DMS 273 (cell line): ENCODE measurements at regions not wholly inside any gene's neighbourhood (a gene's known extent, or its start where the extent isn't known, plus 50 kb on each side); places are given as distances from the start of the nearest gene placed in this dataset.
"Not testable (repeated sequence)": the region's sequence is repeated elsewhere in the genome, so short reads cannot be mapped to it uniquely, and the experiment has no call there.

Source experiments
- DNase-seq: peaks from one replicate; lab custom pipeline; 2025; ENCODE audit not compliant: unreplicated experiment; lab: John Stamatoyannopoulos, UW

- no peak for DNase-seq
Measured at GRCh38 chr2:190742431-190742830, 93.5 kb downstream of the NAB1 start.

GRCh38 chr2:190744041-190744440 lies 95.2 kb downstream of the NAB1 start:
- no peak for DNase-seq

- no peak for DNase-seq
Measured at GRCh38 chr2:190746971-190747761, 98.3 kb downstream of the NAB1 start.

- DNase-seq = no peak
Measured at GRCh38 chr2:190748966-190749365, 100.1 kb downstream of the NAB1 start.

GRCh38 chr2:190755772-190756415 lies 107.0 kb downstream of the NAB1 start:
- no peak for DNase-seq

GRCh38 chr2:190759749-190760213 lies 110.9 kb downstream of the NAB1 start:
- no peak for DNase-seq

- DNase-seq = not testable (repeated sequence)
Measured at GRCh38 chr2:190760353-190761150, 111.7 kb downstream of the NAB1 start.

GRCh38 chr2:190761216-190761615 lies 112.3 kb downstream of the NAB1 start:
- not testable (repeated sequence) for DNase-seq

- no peak for DNase-seq
Measured at GRCh38 chr2:190762566-190762965, 113.7 kb downstream of the NAB1 start.

- DNase-seq = no peak
Measured at GRCh38 chr2:190763100-190763499, 114.2 kb downstream of the NAB1 start.

GRCh38 chr2:190763901-190764514 lies 115.1 kb downstream of the NAB1 start:
- no peak for DNase-seq

GRCh38 chr2:190765386-190766173 lies 115.0 kb upstream of the GLS start:
- no peak for DNase-seq

GRCh38 chr2:190766174-190766572 lies 114.4 kb upstream of the GLS start:
- DNase-seq = no peak

- DNase-seq = no peak
Measured at GRCh38 chr2:190766595-190766994, 114.0 kb upstream of the GLS start.

GRCh38 chr2:190767821-190768220 lies 112.8 kb upstream of the GLS start:
- peak; percentile 9 for DNase-seq

GRCh38 chr2:190769258-190769657 lies 111.4 kb upstream of the GLS start:
- DNase-seq = no peak

- DNase-seq = no peak
Measured at GRCh38 chr2:190771726-190772125, 108.9 kb upstream of the GLS start.

- no peak for DNase-seq
Measured at GRCh38 chr2:190780594-190780993, 100.0 kb upstream of the GLS start.

- DNase-seq = peak; percentile 69
Measured at GRCh38 chr2:190781604-190782198, 98.9 kb upstream of the GLS start.

GRCh38 chr2:190782264-190782663 lies 98.4 kb upstream of the GLS start:
- DNase-seq = no peak
